DND-41 (cell line): ENCODE measurements at regions not wholly inside any gene's neighbourhood (a gene's known extent, or its start where the extent isn't known, plus 50 kb on each side); places are given as distances from the start of the nearest gene placed in this dataset.

Experiments used
- ATAC-seq: fragments of 200-7000 bp; cut with Tn5 transposase; 3 replicates; pipeline ENCODE4 v1.9.1; 2021; ENCODE audit warnings: low read depth; ENCODE audit not compliant: insufficient read depth
- DNase-seq: peaks from one replicate; pipeline ENCODE4 v3.0.0-alpha.2; 2020
- H2AFZ ChIP-seq: 2 replicates; pipeline ENCODE4 v1.6.0; 2012; ENCODE audit warnings: low read depth, low read length
- H3K27ac ChIP-seq: 2 replicates; pipeline ENCODE4 v1.5.1; 2012; ENCODE audit warnings: low read length, inconsistent platforms
- H3K27me3 ChIP-seq: fragments of 200-600 bp; sonication (generic); 2 replicates; pipeline ENCODE4 v1.6.0; 2012; ENCODE audit warnings: low read length, mild to moderate bottlenecking, inconsistent platforms; ENCODE audit not compliant: insufficient read depth, poor library complexity
- H3K36me3 ChIP-seq: 2 replicates; pipeline ENCODE4 v1.5.1; 2012; ENCODE audit warnings: low read length, inconsistent platforms; ENCODE audit not compliant: insufficient read depth
- H3K4me1 ChIP-seq: 2 replicates; pipeline ENCODE4 v1.5.1; 2012; ENCODE audit warnings: mild to moderate bottlenecking, low read length; ENCODE audit not compliant: insufficient read depth
- H3K4me2 ChIP-seq: 2 replicates; pipeline ENCODE4 v1.6.0; 2012; ENCODE audit warnings: mild to moderate bottlenecking, moderate library complexity, low read length, inconsistent platforms; ENCODE audit not compliant: insufficient read depth
- H3K4me3 ChIP-seq, 2 experiments: fragments of 200-600 bp in 1 of 2; shearing (Covaris generic) in 1 of 2; 2 replicates each; pipeline ENCODE4 v1.5.1; 2012 to 2016; ENCODE audit warnings: inconsistent platforms in 2 of 2, low read length in 2 of 2, mild to moderate bottlenecking in 2 of 2, low read depth in 1 of 2, moderate library complexity in 1 of 2
- H3K79me2 ChIP-seq: 2 replicates; pipeline ENCODE4 v1.6.0; 2012; ENCODE audit warnings: low read length, inconsistent platforms; ENCODE audit not compliant: insufficient read depth
- H3K9ac ChIP-seq: 2 replicates; pipeline ENCODE4 v1.6.0; 2012; ENCODE audit warnings: low read depth, mild to moderate bottlenecking, inconsistent platforms, low read length, moderate library complexity
- H3K9me3 ChIP-seq: 2 replicates; pipeline ENCODE4 v1.5.1; 2012; ENCODE audit warnings: low read length, moderate library complexity, mild to moderate bottlenecking, inconsistent platforms; ENCODE audit not compliant: insufficient read depth, severe bottlenecking
- H4K20me1 ChIP-seq: 2 replicates; pipeline ENCODE4 v1.6.0; 2012; ENCODE audit warnings: low read length; ENCODE audit not compliant: insufficient read depth
- CTCF ChIP-seq: IDR thresholded peaks from 2 replicates; pipeline ENCODE4 v1.5.1; 2012; ENCODE audit warnings: borderline replicate concordance, low read length, moderate library complexity, mild to moderate bottlenecking; ENCODE audit not compliant: poor library complexity, severe bottlenecking; ENCODE audit errors: extremely low read depth
- EZH2 ChIP-seq: IDR thresholded peaks from 3 replicates; pipeline ENCODE4 v1.6.1; 2012; ENCODE audit warnings: borderline replicate concordance, low read depth, mild to moderate bottlenecking, moderate library complexity, low read length, inconsistent platforms; ENCODE audit not compliant: severe bottlenecking

GRCh38 chr2:51859260-51859659 is 827.3 kb upstream of the NRXN1 start:
- Histone ChIP-seq H3K27ac (no peak overlapping the region), H3K4me2 (no peak overlapping the region), H3K4me1 (no peaks in the 10 kb centered on the region), H3K9me3 (no peaks in the 10 kb centered on the region), H3K79me2 (no peaks in the 10 kb centered on the region), H2AFZ (no peak overlapping the region), H3K4me3 (no peak overlapping the region), H3K36me3 (no peaks in the 10 kb centered on the region), H3K9ac (no peak overlapping the region), H3K27me3 (no peaks in the 10 kb centered on the region), H4K20me1 (no peaks in the 10 kb centered on the region)
- TF ChIP-seq CTCF (no peak), EZH2 (no peak)
- DNase-seq = no peak
- no peak for ATAC-seq

- DNase-seq = no peak
- Histone ChIP-seq H3K4me1 (no peaks in the 10 kb centered on the region), H3K9ac (no peak overlapping the region), H3K27me3 (no peaks in the 10 kb centered on the region), H3K4me3 (no peak overlapping the region), H4K20me1 (no peaks in the 10 kb centered on the region), H3K9me3 (no peaks in the 10 kb centered on the region), H3K79me2 (no peaks in the 10 kb centered on the region), H3K36me3 (no peaks in the 10 kb centered on the region), H2AFZ (no peak overlapping the region), H3K4me2 (no peak overlapping the region), H3K27ac (no peak overlapping the region)
- no peak for ATAC-seq
- TF ChIP-seq EZH2 (no peak), CTCF (no peak)
Observed at GRCh38 chr2:51855683-51856082, 823.8 kb upstream of the NRXN1 start.

GRCh38 chr2:51846796-51847195 is 814.9 kb upstream of the NRXN1 start:
- Histone ChIP-seq H3K27ac (no peak overlapping the region), H3K36me3 (no peaks in the 10 kb centered on the region), H3K9ac (no peak overlapping the region), H3K4me1 (no peaks in the 10 kb centered on the region), H2AFZ (no peak overlapping the region), H3K79me2 (no peaks in the 10 kb centered on the region), H3K4me3 (no peak overlapping the region), H3K27me3 (no peaks in the 10 kb centered on the region), H3K9me3 (no peaks in the 10 kb centered on the region), H4K20me1 (no peaks in the 10 kb centered on the region), H3K4me2 (no peak overlapping the region)
- DNase-seq (no peak), ATAC-seq (no peak)
- TF ChIP-seq CTCF = no peak
- TF ChIP-seq EZH2 = no peak

- H3K9ac ChIP-seq = no peak overlapping the region
- no peaks in the 10 kb centered on the region for H3K4me1 ChIP-seq
- TF ChIP-seq CTCF = no peak
- TF ChIP-seq EZH2 = no peak
- H2AFZ ChIP-seq = no peak overlapping the region
- H3K79me2 ChIP-seq = no peaks in the 10 kb centered on the region
- H4K20me1 ChIP-seq = no peaks in the 10 kb centered on the region
- DNase-seq (no peak), ATAC-seq (no peak)
- no peak overlapping the region for H3K4me3 ChIP-seq
- no peaks in the 10 kb centered on the region for H3K9me3 ChIP-seq
- no peaks in the 10 kb centered on the region for H3K27me3 ChIP-seq
- no peaks in the 10 kb centered on the region for H3K36me3 ChIP-seq
- H3K27ac ChIP-seq = no peak overlapping the region
- H3K4me2 ChIP-seq = no peak overlapping the region
Observed at GRCh38 chr2:51846018-51846417, 814.1 kb upstream of the NRXN1 start.
